Spleen (tissue), 7 donors: ENCODE measurements at regions not wholly inside any gene's neighbourhood (a gene's known extent, or its start where the extent isn't known, plus 50 kb on each side); places are given as distances from the start of the nearest gene placed in this dataset.

Experiments
- POLR2A ChIP-seq, 3 donors: fragments of 450-650 bp; IDR thresholded peaks; one replicate each; pipeline ENCODE4 v1.5.1; 2017; ENCODE audit warnings: antibody characterized with exemption in 3 of 3, mild to moderate bottlenecking in 1 of 3
- POLR2AphosphoS5 ChIP-seq, 3 donors: sonication (generic); formaldehyde crosslinking; IDR thresholded peaks; one replicate each; pipeline ENCODE4 v1.5.1; 2017; ENCODE audit warnings: antibody characterized with exemption in 3 of 3
- TF ChIP-seq, protein P1 (sequence below), 11 experiments: fragments of 200-600 bp in 7 of 11; fragments of 450-650 bp in 4 of 11; sonication (generic) in 4 of 11; IDR thresholded peaks in 8 of 11; conservative IDR thresholded peaks in 3 of 11; 1 replicate in 7 of 11; 2 replicates in 4 of 11; pipeline versions ENCODE4 v1.4.0 to v1.8.0; 2016 to 2021; ENCODE audit warnings: antibody characterized with exemption in 11 of 11, inconsistent platforms in 4 of 11, mild to moderate bottlenecking in 1 of 11
- donor health status: DM: no; HTN: no; CAD: no; lungs with moderate emphysema.
- donor health status: DM: no; HTN: no; CAD: no.
- donor health status: DM: no; HTN: no; CAD: no.

DNA sequence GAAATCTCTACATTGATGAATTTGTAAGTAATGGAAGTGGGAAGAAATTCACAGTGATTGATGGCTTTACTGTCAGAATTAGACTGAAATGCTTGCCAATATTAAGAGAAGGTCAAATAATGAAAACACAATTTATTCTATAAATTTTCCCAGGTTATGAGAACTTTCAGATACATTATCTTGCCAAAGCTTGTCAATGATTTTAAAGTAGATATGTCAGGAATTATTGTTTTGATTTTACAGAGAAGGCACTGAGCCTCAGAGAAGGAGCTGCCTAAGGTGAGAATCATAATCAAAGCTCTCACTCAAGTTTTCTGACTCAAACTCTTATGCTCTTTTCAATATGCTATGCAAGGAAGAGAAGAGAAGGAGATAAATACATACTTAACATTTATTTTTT is 564.0 kb upstream of the RGMB start:
- TF ChIP-seq POLR2A (IDR thresholded peaks at IDR 0.05) (no peak), POLR2AphosphoS5 (IDR thresholded peaks at IDR 0.05) (no peak)
- TF ChIP-seq, protein P1, sequence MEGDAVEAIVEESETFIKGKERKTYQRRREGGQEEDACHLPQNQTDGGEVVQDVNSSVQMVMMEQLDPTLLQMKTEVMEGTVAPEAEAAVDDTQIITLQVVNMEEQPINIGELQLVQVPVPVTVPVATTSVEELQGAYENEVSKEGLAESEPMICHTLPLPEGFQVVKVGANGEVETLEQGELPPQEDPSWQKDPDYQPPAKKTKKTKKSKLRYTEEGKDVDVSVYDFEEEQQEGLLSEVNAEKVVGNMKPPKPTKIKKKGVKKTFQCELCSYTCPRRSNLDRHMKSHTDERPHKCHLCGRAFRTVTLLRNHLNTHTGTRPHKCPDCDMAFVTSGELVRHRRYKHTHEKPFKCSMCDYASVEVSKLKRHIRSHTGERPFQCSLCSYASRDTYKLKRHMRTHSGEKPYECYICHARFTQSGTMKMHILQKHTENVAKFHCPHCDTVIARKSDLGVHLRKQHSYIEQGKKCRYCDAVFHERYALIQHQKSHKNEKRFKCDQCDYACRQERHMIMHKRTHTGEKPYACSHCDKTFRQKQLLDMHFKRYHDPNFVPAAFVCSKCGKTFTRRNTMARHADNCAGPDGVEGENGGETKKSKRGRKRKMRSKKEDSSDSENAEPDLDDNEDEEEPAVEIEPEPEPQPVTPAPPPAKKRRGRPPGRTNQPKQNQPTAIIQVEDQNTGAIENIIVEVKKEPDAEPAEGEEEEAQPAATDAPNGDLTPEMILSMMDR (IDR thresholded peaks at IDR 0.05 in 8 of 11, conservative IDR thresholded peaks at IDR 0.05 in 3 of 11) = no peak
